ENCODE measurements at regions not wholly inside any gene's neighbourhood (a gene's known extent, or its start where the extent isn't known, plus 50 kb on each side); places are given as distances from the start of the nearest gene placed in this dataset.

DNA sequence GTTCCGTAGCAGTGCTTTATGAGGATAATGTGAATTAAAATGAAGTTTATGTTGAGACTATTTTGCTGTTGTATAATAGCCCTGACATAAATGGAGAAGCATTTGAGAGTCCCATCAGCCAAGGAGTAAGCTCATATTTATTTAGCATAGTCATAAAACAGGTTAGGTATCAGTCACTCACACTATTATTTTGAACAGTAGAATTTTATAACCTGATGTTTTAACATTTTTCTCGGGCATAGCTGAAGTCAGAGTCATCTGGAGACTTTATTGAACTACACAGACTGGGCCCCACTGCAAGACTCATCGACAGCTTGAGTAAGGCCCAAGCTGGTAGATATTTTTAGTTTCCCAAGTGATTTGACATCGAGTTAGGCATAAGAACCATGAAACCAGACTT is 620.3 kb upstream of the WWC1 start:
- no peak for TF ChIP-seq CTCF (conservative IDR thresholded peaks at IDR 0.05; ENCODE audit: low read length)
- BruUV-seq (replicated peaks) = no TSS peak
- Histone ChIP-seq H3K9me2 (ENCODE audit: insufficient read depth, low read length) (no peaks in the 10 kb centered on the region), H3K9me3 (ENCODE audit: low read length) (no peaks in the 10 kb centered on the region), H3K4me1 (ENCODE audit: insufficient read depth, low read length, poor library complexity, severe bottlenecking) (no peaks in the 10 kb centered on the region), H3K4me2 (ENCODE audit: low read length) (no peak overlapping the region), H3K79me2 (ENCODE audit: insufficient read depth, low read depth, low read length) (no peaks in the 10 kb centered on the region), H3K4me3 (ENCODE audit: low read depth, low read length, poor library complexity, severe bottlenecking) (no peak overlapping the region), H4K20me1 (ENCODE audit: insufficient read depth, low read length) (no peaks in the 10 kb centered on the region), H2AFZ (ENCODE audit: low read length) (no peak overlapping the region), H3K27ac (ENCODE audit: low read depth, low read length, poor library complexity, severe bottlenecking) (no peak overlapping the region), H3K36me3 (ENCODE audit: insufficient read depth, low read length) (no peaks in the 10 kb centered on the region)
- DNase-seq (ENCODE audit: low spot score) = no peak
- intact Hi-C loops (cut with micrococcal nuclease; ENCODE audit: unreplicated experiment) = no loop called here
- ChIA-PET POLR2A (no interaction called here), CTCF (ENCODE audit: unreplicated experiment) (no interaction called here)

DNA sequence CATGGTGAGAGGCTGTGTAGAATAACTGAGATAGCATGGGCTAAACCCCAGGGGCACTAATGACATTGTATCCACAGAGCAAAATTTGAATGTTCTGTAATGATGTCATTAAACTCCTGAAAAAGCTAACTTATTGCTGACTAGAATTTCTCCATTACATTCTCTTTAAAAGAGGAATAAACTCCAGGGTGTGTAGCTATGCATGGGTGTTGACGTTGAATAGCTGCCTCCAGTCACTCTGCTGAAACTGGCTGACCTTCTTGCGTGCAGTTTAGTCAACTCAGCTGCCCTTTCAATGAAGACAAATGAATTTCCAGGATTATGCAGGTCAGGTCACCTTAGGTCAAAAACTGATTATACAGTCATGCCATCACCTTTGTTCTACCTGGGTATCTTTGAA is 617.5 kb upstream of the WWC1 start:
- no peaks in the 10 kb centered on the region for H3K36me3 ChIP-seq (ENCODE audit: insufficient read depth, low read length)
- intact Hi-C loops (cut with micrococcal nuclease; ENCODE audit: unreplicated experiment) = no loop called here
- no peak overlapping the region for H3K4me2 ChIP-seq (ENCODE audit: low read length)
- H4K20me1 ChIP-seq (ENCODE audit: insufficient read depth, low read length) = no peaks in the 10 kb centered on the region
- ChIA-PET CTCF (ENCODE audit: unreplicated experiment) (no interaction called here), POLR2A (no interaction called here)
- H3K27ac ChIP-seq (ENCODE audit: low read depth, low read length, poor library complexity, severe bottlenecking) = no peak overlapping the region
- H3K79me2 ChIP-seq (ENCODE audit: insufficient read depth, low read depth, low read length) = no peaks in the 10 kb centered on the region
- no peaks in the 10 kb centered on the region for H3K9me2 ChIP-seq (ENCODE audit: insufficient read depth, low read length)
- H3K9me3 ChIP-seq (ENCODE audit: low read length) = no peaks in the 10 kb centered on the region
- no peak for DNase-seq (ENCODE audit: low spot score)
- TF ChIP-seq CTCF (conservative IDR thresholded peaks at IDR 0.05; ENCODE audit: low read length) = no peak
- no peak for TF ChIP-seq EZH2phosphoT487 (IDR thresholded peaks at IDR 0.05; ENCODE audit: borderline replicate concordance, low read depth, low read length)
- no peaks in the 10 kb centered on the region for H3K4me1 ChIP-seq (ENCODE audit: insufficient read depth, low read length, poor library complexity, severe bottlenecking)
- no peak overlapping the region for H2AFZ ChIP-seq (ENCODE audit: low read length)
- H3K4me3 ChIP-seq (ENCODE audit: low read depth, low read length, poor library complexity, severe bottlenecking) = no peak overlapping the region
- BruUV-seq (replicated peaks) = no TSS peak

- H3K4me1 ChIP-seq (ENCODE audit: insufficient read depth, low read length, poor library complexity, severe bottlenecking) = no peaks in the 10 kb centered on the region
- no TSS peak for BruUV-seq (replicated peaks)
- no peak for DNase-seq (ENCODE audit: low spot score)
- no peaks in the 10 kb centered on the region for H3K36me3 ChIP-seq (ENCODE audit: insufficient read depth, low read length)
- no peak overlapping the region for H2AFZ ChIP-seq (ENCODE audit: low read length)
- intact Hi-C loops (cut with micrococcal nuclease; ENCODE audit: unreplicated experiment) = no loop called here
- H3K9me2 ChIP-seq (ENCODE audit: insufficient read depth, low read length) = no peaks in the 10 kb centered on the region
- no peak for TF ChIP-seq CTCF (conservative IDR thresholded peaks at IDR 0.05; ENCODE audit: low read length)
- ChIA-PET CTCF (ENCODE audit: unreplicated experiment) (no interaction called here), POLR2A (no interaction called here)
- H4K20me1 ChIP-seq (ENCODE audit: insufficient read depth, low read length) = no peaks in the 10 kb centered on the region
- H3K9me3 ChIP-seq (ENCODE audit: low read length) = no peaks in the 10 kb centered on the region
- H3K27ac ChIP-seq (ENCODE audit: low read depth, low read length, poor library complexity, severe bottlenecking) = no peak overlapping the region
- H3K79me2 ChIP-seq (ENCODE audit: insufficient read depth, low read depth, low read length) = no peaks in the 10 kb centered on the region
- no peak overlapping the region for H3K4me2 ChIP-seq (ENCODE audit: low read length)
- no peak overlapping the region for H3K4me3 ChIP-seq (ENCODE audit: low read depth, low read length, poor library complexity, severe bottlenecking)
These were observed 613.0 kb upstream of the WWC1 start for GRCh38 chr5:167678481-167678880.
